ENCODE measurements at regions not wholly inside any gene's neighbourhood (a gene's known extent, or its start where the extent isn't known, plus 50 kb on each side); places are given as distances from the start of the nearest gene placed in this dataset.

GRCh38 chr1:72636631-72637030 lies 354.3 kb upstream of the NEGR1 start:
- TF ChIP-seq CTCF (IDR thresholded peaks at IDR 0.05; ENCODE audit: low read length), result no peak
- TF ChIP-seq EZH2 (optimal IDR thresholded peaks at IDR 0.05; ENCODE audit: low read depth, low read length), result no peak
